ENCODE measurements at regions not wholly inside any gene's neighbourhood (a gene's known extent, or its start where the extent isn't known, plus 50 kb on each side); places are given as distances from the start of the nearest gene placed in this dataset.

DNA sequence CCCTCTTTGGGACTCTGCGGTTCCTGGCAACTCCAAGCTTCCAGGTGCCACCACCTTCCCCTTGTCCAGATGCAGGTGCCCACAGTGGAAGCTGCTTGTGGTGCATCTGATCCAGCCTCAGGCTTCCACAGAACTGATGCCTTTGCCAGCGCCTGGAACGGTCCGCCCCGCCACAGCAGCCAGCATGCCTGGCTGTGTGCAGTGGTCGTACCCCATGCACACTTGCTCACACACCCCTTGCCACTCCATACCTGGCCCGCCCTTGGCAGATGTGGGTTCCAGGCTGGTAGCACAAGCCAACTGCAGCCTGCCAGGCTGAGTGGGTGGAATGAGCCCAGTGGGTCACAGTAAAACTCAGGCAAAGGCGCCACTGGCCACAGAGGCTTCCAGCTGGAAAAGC is 240.5 kb downstream of the PPP4R3C start:
- TF ChIP-seq POLR2A (IDR thresholded peaks at IDR 0.05) (no peak), CTCF (IDR thresholded peaks at IDR 0.05) (no peak)

Data from Peyer's patch (tissue), 4 donors.